ENCODE measurements at regions not wholly inside any gene's neighbourhood (a gene's known extent, or its start where the extent isn't known, plus 50 kb on each side); places are given as distances from the start of the nearest gene placed in this dataset.
"Not testable (repeated sequence)": the region's sequence is repeated elsewhere in the genome, so short reads cannot be mapped to it uniquely, and the experiment has no call there.

DNA sequence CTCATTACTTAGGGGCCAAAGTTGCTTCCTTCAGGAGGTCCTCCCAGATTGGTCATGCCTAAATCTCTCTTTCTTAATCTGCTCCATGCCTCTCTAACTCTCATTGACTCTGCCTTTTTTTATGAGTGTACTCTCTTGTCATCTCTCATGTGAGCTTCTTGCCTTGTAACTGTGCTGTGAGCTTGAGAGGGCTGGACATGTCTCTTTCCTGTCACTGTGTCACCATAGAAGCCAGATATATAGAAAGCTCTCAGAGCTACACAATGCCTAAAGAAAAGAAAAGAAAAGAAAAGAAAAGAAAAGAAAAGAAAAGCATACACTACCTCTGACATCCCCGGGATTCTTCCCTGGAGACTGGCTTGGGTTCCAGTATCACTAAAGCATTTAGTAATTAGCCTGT lies 161.5 kb upstream of the SKOR2 start:
- no peak for DNase-seq (ENCODE audit: low read depth in 2 of 2)

DNA sequence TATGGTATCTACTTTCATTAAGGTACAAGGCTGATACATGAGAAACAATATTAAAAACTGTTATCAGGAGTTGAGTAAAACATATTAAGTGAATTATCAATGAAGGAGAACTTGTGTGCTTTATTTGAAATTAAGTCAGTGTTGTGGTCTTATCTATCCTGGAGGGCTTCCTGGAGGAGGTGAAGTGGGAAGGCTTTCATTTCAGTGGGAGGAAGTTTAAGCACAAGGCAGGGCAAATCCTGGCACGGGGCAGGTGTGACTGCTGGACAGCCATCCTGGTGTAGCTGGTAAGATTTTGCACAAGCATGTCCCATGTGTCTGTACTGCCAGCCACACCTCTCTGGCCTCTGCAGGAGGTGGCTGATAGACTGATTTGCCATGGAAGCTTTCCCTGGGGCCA lies 159.7 kb upstream of the SKOR2 start:
- no peak for DNase-seq (ENCODE audit: low read depth in 2 of 2)

DNA sequence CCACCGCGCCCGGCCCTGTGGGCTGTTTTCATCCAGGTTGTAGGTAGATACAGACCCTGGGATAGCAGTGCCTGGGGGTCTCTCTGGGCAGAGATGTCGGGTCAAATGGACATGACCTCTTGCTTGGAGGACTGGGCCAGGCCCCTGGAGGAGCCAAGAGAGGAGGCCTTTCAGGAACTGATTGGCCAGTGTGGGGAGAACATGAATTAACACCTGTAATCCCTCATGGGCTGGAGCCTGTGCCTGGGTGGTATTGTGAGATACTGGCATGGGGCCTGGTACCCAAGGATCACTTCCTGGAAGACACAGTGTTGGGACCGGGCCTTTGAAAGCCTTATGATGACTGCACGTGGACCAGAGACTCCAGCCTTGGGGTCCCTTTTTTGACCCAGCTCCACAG lies 158.7 kb upstream of the SKOR2 start:
- DNase-seq (ENCODE audit: low read depth in 2 of 2), result no peak

DNA sequence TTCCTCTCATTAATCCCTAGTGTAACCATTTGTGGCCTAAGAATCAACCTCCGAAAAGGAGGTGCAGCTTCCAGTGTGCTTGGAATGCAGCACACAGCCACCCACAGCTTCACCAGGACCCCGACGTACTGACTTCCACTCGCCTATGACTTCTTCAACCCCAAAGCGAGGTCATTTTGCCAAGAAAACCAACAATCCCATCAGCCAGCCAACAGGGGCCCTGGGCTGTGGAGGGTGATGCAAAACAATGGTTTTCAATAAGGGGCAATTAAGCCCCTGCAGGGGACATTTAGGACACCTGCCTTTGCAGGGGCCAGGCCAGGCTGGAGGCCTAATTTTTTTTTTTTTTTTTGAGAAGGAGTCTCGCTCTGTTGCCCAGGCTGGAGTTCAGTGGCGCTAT lies 158.1 kb upstream of the SKOR2 start:
- DNase-seq (ENCODE audit: low read depth in 2 of 2), result no peak

GRCh38 chr18:47407736-47408135 lies 156.3 kb upstream of the SKOR2 start:
- no peak for DNase-seq (ENCODE audit: low read depth in 2 of 2)

- no peak for DNase-seq (ENCODE audit: low read depth in 2 of 2)
Measured at GRCh38 chr18:47404845-47405244, 153.4 kb upstream of the SKOR2 start.

DNA sequence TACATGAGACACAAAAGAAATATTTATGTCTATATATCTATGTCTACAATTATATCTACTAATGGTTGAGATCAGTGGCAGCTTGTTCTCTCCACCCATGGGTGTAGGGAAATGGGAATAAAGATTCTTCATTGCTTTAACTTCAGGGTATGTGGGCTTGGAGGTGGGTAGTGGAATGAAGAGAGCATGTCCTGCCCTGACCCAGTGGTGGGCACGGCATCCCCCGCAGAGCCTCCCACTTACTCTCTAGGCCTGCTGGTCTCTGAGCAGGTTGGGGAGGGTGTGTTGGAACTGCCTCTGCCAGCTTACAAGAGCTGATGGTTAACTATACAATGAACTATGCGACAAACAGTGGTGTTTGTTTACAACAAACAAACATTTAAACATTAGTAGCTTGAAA lies 152.5 kb upstream of the SKOR2 start:
- DNase-seq (ENCODE audit: low read depth in 2 of 2), result no peak

DNA sequence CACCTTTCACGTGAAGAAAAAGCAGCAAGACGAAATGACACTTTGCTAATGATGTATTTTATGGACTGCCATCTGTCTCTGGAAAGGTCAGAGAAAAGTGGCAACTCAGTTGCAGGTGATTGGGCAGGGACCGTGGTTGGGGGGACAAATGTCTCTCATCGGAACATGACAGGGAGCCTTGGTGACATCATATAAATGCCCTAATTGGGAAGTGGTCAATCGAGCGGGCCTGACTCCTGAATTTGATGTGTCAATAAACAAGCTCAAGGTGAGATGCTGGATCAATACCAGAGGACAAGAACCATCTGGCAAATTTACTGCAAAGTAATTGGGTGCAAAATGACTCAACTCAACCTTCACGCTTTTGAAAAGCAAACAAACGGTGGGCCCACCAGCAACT lies 151.9 kb upstream of the SKOR2 start:
- DNase-seq (ENCODE audit: low read depth in 2 of 2), result no peak

DNA sequence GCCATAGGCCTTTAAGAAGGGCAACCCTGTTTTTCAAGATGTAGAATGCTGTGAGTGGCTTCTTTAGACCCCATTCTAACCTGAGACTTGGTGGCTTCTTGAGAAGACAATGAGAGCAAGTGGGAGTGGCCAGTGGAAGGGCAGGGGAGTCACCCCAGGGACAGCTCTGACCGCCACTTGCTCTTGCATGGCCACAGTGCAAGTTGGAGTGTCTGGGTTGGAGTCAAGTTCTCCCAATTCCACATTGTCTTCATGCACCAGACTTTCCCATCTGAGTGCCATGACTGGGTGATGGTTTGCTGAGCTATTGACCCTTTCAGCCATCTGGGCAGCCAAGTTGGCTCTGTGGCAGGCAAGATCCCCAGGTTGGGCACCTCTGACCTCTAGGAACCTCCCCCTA lies 148.0 kb upstream of the SKOR2 start:
- no peak for DNase-seq (ENCODE audit: low read depth in 2 of 2)

GRCh38 chr18:47397671-47398319 lies 146.3 kb upstream of the SKOR2 start:
- DNase-seq (ENCODE audit: low read depth in 2 of 2), result peak; percentile 15

- no peak for DNase-seq (ENCODE audit: low read depth in 2 of 2)
Measured at GRCh38 chr18:47391665-47392064, 140.2 kb upstream of the SKOR2 start.

DNA sequence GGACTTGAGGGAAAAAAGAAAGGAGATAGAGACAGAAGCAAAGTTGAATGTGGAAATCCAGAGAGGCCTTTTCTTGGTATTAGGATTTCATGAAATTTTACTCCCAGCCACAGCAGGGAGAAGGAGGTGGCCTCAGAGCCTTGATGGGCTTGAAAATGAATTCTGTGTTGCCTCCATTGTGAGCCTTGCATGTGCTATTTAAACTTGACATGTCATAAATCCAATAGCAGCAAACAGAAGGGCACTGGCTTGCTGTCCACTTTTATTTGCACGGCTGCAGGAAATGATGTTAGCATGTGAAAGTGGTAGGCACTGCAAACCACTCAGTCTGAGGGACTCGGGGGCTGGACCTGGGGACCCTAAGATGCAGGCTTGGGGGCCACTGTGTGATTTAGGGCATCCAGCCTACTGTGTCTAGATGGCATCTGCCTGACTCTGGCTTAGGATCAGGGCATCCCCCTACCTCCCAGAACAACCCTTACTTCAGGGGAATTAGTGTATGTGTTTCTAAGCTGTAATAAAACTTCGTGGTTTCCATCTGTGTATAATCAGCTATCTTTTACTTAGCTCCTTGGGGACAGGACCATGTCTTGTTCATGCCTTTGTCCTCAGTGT lies 139.1 kb upstream of the SKOR2 start:
- no peak for DNase-seq (ENCODE audit: low read depth in 2 of 2)

- no peak for DNase-seq (ENCODE audit: low read depth in 2 of 2)
Measured at GRCh38 chr18:47389210-47389609, 137.8 kb upstream of the SKOR2 start.

DNA sequence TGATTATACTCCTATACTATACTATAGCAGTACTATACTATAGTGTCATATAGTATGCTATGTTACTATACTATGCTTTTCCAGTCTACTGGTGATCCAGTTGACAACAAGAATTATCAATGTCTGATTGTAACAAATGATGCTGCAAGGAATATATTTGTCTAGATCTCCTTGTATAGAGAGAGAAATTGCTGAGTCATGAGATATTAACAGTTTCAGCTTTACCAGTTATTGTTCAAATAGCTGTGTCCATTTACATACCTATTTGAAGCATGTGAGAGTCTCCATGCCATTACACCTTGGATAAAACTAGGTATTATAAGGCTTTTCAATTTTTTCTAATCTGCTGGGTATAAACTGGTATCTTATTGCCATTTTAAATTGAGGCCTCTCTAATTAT lies 136.4 kb upstream of the SKOR2 start:
- DNase-seq (ENCODE audit: low read depth in 2 of 2), result no peak

- DNase-seq (ENCODE audit: low read depth in 2 of 2), result no peak
Measured at GRCh38 chr18:47383729-47384128, 132.3 kb upstream of the SKOR2 start.

DNA sequence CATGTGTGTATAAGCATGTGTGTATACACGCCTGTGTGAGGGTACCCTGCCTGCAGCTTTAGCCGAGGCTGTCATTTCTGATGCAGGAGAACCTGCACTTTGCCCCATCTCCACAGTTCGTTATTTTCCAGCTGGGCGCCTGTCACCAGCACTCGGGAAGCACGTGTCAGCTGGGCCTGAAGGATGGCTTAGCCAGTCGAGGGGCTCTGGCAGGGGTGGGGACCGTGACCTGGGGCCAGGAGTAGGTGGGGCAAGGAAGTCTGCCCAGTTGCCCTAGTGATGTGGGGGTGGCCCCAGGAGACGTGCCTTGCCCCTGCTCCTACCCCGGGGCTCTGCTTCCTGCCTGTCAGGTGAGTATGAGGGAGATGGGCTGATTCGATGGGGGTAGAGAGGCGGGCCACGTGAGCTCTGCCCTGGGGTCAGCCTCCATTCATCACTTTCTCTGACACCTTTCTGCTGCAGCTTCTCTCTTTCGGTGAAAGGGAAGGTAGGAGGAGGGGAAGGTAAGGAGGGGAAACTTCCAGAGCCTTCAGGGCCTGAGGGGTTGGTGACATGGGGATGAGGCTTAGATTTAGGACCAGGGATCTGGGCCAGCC lies 130.6 kb upstream of the SKOR2 start:
- no peak for DNase-seq (ENCODE audit: low read depth in 2 of 2)

GRCh38 chr18:47380153-47380552 lies 128.7 kb upstream of the SKOR2 start:
- DNase-seq (ENCODE audit: low read depth in 2 of 2), result no peak

DNA sequence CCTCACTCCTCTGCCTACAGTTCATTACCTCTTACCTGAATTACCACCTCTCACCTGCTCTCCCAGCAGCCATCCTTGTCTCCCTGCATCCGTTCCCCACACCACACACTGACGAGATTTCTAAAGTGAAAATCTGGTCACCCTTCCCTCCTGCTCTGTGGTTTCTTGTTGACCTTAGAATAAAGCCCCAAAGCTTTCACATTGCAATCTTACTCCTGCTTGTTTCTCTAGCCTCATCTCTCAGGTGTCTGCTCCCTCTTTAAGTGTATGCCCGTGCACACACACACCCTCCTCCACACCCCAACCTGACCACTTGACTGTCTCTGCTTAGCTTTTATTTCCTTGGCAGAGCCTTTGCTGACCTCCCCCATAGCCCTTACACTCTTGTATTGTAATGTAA lies 122.0 kb upstream of the SKOR2 start:
- DNase-seq (ENCODE audit: low read depth in 2 of 2), result no peak

DNA sequence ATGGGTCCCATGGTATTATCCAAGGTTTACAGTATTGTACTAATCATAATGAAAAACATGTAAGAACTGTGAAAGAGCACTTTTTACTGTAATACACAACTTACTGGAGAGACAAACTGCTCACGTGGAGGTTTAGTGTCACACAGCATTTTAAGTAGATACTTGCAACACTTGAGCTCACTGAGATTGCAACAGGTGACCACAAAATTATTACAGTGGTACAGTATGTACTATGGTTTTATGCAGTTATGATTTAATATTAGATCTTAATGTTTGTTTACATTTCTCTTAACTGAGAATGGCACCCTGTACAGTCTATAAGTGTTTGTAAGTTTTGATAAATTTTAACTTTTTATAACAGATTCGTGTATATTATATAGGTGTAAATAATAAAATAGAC lies 118.6 kb upstream of the SKOR2 start:
- no peak for DNase-seq (ENCODE audit: low read depth in 2 of 2)

DNA sequence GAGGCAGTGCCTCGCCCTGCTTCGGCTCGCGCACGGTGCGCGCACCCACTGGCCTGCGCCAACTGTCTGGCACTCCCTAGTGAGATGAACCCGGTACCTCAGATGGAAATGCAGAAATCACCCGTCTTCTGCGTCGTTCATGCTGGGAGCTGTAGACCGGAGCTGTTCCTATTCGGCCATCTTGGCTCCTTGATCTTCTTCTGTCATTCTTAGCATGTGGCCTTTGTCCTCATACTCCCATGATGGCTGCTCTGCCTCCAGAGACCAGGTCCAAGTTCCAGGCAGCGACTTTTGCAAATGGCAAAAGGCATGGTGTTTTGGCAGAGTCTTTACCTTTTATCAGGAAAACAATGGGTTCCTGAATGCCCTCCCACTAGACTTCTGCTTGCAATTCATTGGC lies 102.6 kb upstream of the SKOR2 start:
- DNase-seq (ENCODE audit: low read depth in 2 of 2), result not testable (repeated sequence)

DNA sequence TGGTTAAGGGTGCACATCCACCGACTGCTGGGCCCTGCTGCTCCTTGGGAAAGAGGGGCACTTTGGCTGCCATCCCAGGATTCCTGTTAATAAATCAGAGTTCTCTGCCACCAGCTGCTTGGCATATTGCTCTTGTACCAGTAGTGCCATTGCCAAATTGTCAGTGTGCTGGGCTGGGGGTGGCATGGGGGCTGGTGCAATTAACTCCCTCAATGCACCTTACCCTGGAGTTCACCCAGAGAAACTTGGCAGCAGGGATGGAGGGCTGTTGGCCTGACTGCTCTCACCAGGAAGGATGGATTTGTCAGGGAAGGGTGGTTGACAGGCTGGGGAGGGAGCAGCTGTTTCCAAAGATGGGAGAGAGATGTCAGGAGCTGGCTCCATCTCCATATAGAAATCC lies 94.6 kb upstream of the SKOR2 start:
- DNase-seq (ENCODE audit: low read depth in 2 of 2), result no peak

DNA sequence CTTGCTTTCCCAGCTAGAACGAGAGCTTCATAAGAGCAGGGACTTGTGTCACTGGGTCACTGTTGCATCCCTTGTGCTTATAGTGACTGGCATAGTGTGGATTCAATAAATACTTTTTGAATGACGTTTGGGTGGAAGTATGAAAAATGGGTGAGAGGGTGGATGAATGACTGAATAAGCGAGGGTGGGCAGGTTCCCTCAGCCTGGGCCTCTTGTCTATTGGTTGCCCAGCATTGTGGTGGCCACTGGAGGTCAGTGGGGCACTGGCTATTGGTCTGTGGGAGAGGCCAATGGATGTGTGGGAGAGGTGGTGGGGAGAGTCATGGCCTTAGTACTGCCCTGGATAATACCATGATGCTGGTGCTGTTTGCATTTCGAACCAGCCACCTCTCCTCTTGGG lies 93.8 kb upstream of the SKOR2 start:
- DNase-seq (ENCODE audit: low read depth in 2 of 2), result no peak

DNA sequence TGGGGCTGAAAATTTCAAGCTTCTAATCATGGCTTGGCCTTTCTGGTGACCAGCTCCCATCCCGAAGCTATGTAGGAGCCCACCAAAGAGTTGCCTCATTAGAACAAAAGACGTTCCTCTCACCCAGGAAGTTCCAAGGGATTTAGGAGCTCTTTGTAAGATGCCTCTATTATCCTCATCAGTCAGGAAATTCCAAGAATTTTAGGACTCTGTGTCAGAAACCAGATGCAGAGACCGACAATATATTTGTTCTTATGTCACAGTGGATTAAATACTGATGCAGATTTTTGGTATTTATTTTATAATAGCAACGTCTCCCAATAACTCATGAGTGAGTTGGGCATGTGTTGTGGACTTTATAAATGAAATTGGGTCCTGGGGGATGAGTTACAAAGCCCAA lies 91.8 kb upstream of the SKOR2 start:
- no peak for DNase-seq (ENCODE audit: low read depth in 2 of 2)

GRCh38 chr18:47342566-47342965 lies 91.1 kb upstream of the SKOR2 start:
- DNase-seq (ENCODE audit: low read depth in 2 of 2), result no peak
